ENCODE measurements at regions not wholly inside any gene's neighbourhood (a gene's known extent, or its start where the extent isn't known, plus 50 kb on each side); places are given as distances from the start of the nearest gene placed in this dataset.
"Not testable (repeated sequence)": the region's sequence is repeated elsewhere in the genome, so short reads cannot be mapped to it uniquely, and the experiment has no call there.

DNA sequence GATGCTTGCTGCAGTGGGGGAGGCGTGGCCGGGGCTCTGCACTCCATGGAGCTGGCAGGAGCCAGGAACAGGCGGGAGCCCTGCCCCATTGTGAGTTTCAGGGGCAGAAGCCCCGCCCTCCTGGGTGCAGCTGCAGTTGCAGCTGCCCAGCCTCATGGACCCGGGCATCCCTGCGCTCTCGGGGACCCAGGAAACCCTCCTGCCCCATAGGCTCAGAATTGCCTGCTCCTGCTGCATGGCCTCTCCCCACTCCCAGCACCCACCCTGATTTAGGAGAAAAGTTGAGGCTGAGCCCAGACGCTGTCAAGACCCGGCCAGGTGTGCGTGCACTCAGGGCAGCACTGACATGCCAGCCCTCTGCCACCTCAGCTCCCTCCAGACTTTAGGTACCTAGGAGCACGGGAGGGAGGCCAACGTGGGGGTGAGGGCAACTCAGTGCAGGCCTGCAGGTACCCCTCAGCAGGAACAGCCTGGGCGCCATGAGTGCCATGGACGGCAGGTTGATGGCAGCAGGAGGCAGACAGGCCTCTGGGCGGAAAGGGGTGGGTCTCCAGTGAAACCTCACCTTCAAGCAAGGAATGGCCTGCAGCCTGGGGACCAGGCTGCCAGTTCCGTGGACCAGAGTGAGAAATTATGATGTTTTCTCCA lies 67.2 kb upstream of the MAGEB2 start:
- no peak for DNase-seq (ENCODE audit: low read depth)
- TF ChIP-seq, protein P1, sequence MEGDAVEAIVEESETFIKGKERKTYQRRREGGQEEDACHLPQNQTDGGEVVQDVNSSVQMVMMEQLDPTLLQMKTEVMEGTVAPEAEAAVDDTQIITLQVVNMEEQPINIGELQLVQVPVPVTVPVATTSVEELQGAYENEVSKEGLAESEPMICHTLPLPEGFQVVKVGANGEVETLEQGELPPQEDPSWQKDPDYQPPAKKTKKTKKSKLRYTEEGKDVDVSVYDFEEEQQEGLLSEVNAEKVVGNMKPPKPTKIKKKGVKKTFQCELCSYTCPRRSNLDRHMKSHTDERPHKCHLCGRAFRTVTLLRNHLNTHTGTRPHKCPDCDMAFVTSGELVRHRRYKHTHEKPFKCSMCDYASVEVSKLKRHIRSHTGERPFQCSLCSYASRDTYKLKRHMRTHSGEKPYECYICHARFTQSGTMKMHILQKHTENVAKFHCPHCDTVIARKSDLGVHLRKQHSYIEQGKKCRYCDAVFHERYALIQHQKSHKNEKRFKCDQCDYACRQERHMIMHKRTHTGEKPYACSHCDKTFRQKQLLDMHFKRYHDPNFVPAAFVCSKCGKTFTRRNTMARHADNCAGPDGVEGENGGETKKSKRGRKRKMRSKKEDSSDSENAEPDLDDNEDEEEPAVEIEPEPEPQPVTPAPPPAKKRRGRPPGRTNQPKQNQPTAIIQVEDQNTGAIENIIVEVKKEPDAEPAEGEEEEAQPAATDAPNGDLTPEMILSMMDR (IDR thresholded peaks at IDR 0.05; ENCODE audit: insufficient read depth, low read depth, low read length) = no peak
- H3K4me3 ChIP-seq (ENCODE audit: low read depth, low read length) = no peak overlapping the region

- H3K4me3 ChIP-seq (ENCODE audit: low read depth, low read length); DNase-seq (ENCODE audit: low read depth): not testable (repeated sequence)
These were observed 66.2 kb upstream of the MAGEB2 start for GRCh38 chrX:30149206-30149605.

GRCh38 chrX:30150196-30150895 lies 65.0 kb upstream of the MAGEB2 start:
- no peak for DNase-seq (ENCODE audit: low read depth)
- TF ChIP-seq, protein P1 (IDR thresholded peaks at IDR 0.05; ENCODE audit: insufficient read depth, low read depth, low read length) = no peak
- no peak overlapping the region for H3K4me3 ChIP-seq (ENCODE audit: low read depth, low read length)

DNA sequence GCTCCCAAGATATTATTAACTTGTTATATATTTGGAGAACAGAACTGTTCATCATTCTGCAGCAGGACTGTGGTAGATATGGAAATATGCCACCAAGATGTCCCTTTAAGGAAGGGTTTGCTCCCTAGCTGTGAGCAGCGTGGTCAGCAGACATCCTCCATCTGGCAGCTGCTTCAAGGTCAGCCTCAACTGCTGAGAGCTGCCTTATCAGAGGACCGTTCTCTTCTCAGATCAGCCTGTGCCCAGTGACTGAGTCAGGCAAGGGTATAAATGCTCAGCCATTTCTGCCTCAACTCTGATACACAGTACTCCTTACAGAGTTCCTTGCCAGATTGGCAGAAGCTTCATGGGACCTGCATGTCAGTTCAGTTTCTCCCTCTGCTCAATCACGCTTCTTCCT lies 63.4 kb upstream of the MAGEB2 start:
- TF ChIP-seq, protein P1 (IDR thresholded peaks at IDR 0.05; ENCODE audit: insufficient read depth, low read depth, low read length) = no peak
- no peak overlapping the region for H3K4me3 ChIP-seq (ENCODE audit: low read depth, low read length)
- DNase-seq (ENCODE audit: low read depth) = no peak

DNA sequence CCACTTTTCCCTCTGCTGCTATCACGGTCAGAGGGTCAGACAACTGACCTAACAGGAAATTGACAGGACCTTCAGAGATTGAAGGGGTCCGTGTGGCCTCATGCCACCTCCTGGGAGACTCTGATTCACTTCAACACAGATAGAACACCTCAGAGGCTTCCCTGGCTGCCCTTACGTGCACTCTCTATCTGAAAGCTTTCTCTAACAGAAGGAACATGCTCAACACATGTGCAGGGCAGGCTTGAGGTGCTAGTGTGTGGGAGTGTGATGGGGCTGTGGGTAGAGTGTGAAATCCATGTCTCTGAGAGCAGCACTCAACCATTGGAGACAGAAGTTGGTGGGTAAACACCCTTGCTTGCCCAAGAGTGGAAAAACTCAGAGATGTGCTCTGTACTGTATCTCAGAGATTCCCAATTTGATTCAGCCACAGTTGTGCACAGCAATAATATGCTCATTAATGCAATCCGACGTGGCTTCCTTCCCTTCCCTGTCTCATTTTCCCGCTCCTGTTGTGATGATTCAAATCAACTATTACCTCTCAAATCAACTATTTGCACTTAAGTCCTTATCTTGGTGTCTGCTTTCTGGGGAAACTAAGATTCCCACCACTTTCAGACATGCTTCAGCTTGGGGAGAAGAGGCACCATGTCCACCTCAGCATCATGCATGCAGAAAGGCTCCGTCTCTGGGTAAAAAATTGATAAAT lies 62.0 kb upstream of the MAGEB2 start:
- no peak overlapping the region for H3K4me3 ChIP-seq (ENCODE audit: low read depth, low read length)
- TF ChIP-seq, protein P1 (IDR thresholded peaks at IDR 0.05; ENCODE audit: insufficient read depth, low read depth, low read length) = no peak
- DNase-seq (ENCODE audit: low read depth) = no peak

GRCh38 chrX:30153881-30154260 lies 61.5 kb upstream of the MAGEB2 start:
- peak; percentile 39 for DNase-seq (ENCODE audit: low read depth)
- no peak overlapping the region for H3K4me3 ChIP-seq (ENCODE audit: low read depth, low read length)
- TF ChIP-seq, protein P1 (IDR thresholded peaks at IDR 0.05; ENCODE audit: insufficient read depth, low read depth, low read length) = no peak

DNA sequence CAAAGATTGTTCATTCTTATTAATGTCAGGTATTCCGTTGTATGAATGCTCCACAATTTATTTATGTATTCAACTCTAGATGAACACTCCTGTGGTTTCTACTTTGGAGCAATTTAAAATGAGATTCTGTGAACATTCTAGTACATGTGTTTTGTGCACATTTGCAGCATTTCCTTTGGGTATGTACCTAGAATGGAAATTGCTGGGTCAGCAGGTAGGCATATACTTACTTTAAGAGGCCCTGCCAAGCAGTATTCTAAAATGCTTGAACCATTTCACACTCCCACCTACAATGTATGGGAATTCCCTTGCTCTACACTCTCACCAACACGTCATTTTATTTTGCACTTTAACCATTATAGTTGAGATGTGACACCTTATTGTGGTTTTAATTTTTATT lies 59.4 kb upstream of the MAGEB2 start:
- no peak for DNase-seq (ENCODE audit: low read depth)
- no peak overlapping the region for H3K4me3 ChIP-seq (ENCODE audit: low read depth, low read length)
- TF ChIP-seq, protein P1 (IDR thresholded peaks at IDR 0.05; ENCODE audit: insufficient read depth, low read depth, low read length) = no peak

Measured in fibroblast of villous mesenchyme (primary cell).